ENCODE measurements at regions not wholly inside any gene's neighbourhood (a gene's known extent, or its start where the extent isn't known, plus 50 kb on each side); places are given as distances from the start of the nearest gene placed in this dataset.

- TF ChIP-seq, protein P1, sequence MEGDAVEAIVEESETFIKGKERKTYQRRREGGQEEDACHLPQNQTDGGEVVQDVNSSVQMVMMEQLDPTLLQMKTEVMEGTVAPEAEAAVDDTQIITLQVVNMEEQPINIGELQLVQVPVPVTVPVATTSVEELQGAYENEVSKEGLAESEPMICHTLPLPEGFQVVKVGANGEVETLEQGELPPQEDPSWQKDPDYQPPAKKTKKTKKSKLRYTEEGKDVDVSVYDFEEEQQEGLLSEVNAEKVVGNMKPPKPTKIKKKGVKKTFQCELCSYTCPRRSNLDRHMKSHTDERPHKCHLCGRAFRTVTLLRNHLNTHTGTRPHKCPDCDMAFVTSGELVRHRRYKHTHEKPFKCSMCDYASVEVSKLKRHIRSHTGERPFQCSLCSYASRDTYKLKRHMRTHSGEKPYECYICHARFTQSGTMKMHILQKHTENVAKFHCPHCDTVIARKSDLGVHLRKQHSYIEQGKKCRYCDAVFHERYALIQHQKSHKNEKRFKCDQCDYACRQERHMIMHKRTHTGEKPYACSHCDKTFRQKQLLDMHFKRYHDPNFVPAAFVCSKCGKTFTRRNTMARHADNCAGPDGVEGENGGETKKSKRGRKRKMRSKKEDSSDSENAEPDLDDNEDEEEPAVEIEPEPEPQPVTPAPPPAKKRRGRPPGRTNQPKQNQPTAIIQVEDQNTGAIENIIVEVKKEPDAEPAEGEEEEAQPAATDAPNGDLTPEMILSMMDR (IDR thresholded peaks at IDR 0.05; ENCODE audit: poor library complexity): no peak
- TF ChIP-seq EZH2 (IDR thresholded peaks at IDR 0.05; ENCODE audit: borderline replicate concordance): no peak
These were observed 175.8 kb upstream of the ADCY2 start for GRCh38 chr5:7220156-7220555.
